Astrocyte of the spinal cord (primary cell): ENCODE measurements at regions not wholly inside any gene's neighbourhood (a gene's known extent, or its start where the extent isn't known, plus 50 kb on each side); places are given as distances from the start of the nearest gene placed in this dataset.

Source experiments
- DNase-seq: peaks from one replicate; pipeline ENCODE4 v3.0.0; 2011; ENCODE audit warnings: low read depth, low spot score
- H3K4me3 ChIP-seq: 2 replicates; pipeline ENCODE4 v1.5.1; 2011; ENCODE audit warnings: low read depth, mild to moderate bottlenecking, low read length, moderate library complexity
- in situ Hi-C: cut with HindIII; loops from 2 replicates; pipeline ENCODE4 v1.10.0; 2017; ENCODE audit warnings: low sequenced_read_pairs
- TF ChIP-seq, protein P1 (sequence below): IDR thresholded peaks from 2 replicates; pipeline ENCODE4 v1.5.1; 2012; ENCODE audit warnings: low read depth, mild to moderate bottlenecking, low read length, inconsistent platforms

DNA sequence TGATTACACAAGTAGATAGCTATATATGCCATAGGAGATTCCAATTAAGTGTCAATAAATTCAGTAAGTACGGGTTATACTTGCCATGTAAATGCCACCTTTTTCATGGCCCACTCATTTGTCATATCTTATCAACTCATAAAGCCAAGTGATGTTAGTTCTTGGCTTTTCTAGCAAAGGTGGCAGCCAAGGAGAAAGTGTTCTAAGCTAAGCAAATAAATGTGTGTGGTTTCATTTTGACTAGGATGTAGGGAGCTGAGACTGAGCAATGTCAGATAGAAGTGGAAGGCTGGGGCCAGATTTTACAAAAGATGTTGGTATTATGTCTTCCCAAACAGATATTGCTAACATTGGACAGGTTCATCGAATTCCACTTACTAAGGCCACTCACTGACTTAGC is 952.0 kb downstream of the SLC4A3 start:
- in situ Hi-C loops: no loop called here
- TF ChIP-seq, protein P1, sequence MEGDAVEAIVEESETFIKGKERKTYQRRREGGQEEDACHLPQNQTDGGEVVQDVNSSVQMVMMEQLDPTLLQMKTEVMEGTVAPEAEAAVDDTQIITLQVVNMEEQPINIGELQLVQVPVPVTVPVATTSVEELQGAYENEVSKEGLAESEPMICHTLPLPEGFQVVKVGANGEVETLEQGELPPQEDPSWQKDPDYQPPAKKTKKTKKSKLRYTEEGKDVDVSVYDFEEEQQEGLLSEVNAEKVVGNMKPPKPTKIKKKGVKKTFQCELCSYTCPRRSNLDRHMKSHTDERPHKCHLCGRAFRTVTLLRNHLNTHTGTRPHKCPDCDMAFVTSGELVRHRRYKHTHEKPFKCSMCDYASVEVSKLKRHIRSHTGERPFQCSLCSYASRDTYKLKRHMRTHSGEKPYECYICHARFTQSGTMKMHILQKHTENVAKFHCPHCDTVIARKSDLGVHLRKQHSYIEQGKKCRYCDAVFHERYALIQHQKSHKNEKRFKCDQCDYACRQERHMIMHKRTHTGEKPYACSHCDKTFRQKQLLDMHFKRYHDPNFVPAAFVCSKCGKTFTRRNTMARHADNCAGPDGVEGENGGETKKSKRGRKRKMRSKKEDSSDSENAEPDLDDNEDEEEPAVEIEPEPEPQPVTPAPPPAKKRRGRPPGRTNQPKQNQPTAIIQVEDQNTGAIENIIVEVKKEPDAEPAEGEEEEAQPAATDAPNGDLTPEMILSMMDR: no peak
- no peak for DNase-seq
- no peak overlapping the region for H3K4me3 ChIP-seq

DNA sequence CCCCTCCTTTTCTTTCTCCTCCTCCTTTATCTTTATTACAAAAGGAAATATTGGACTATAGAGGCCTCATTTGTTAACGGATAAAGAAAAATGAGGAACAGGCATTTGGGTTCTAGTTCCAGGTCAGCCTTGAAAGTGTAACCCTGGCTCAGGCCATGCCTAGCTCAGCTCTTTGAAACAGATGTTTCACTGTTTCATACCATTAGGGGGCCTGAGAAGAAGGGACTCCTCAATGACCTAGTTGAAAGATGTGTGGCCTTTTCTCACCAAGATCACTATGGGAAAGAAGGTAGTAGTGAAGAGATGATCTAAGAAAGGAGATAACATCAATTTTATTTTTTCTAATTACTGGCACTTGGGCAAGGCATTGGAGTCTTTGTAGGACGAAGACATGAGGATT is 952.7 kb downstream of the SLC4A3 start:
- DNase-seq: no peak
- TF ChIP-seq, protein P1: no peak
- no peak overlapping the region for H3K4me3 ChIP-seq
- in situ Hi-C loops: no loop called here

DNA sequence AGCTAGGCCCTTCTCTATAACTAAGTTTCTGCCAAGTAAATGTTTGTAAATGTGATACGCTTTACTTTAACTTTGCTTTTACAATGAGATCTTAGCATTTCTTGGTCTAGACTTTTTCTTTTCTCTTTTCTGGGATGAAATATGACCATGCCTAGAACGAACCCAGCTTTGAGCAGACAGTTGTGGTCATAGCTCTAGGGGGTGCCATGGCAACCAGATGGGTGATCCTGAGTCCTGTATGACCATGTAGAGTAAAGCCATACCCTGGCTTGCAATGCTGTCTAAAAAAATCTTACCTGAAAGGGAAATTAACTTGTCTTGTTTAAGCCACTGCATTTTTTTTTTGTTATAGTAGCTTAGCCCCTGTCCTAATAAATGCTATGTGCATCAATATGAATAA is 956.3 kb downstream of the SLC4A3 start:
- in situ Hi-C loops: no loop called here
- no peak overlapping the region for H3K4me3 ChIP-seq
- TF ChIP-seq, protein P1: no peak
- DNase-seq: no peak

DNA sequence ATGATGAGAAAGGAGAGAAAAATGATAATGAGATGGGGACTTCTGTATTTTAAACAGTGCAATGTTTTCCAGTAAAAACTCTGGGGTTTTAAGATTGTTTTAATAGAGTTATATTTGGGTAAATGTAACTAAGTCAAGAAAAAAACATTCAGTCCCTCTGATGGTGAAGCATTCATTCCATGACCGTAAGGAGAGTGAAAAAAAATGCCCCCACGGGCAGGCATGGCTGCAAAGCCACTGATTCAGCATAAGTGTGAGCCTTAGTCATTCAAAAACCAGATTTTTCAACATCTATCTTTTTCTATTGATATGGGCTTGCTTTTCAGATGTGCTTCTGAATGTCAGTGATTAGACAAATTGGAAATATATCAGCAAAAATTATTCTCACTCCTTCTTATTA is 957.8 kb downstream of the SLC4A3 start:
- DNase-seq: no peak
- in situ Hi-C loops: no loop called here
- TF ChIP-seq, protein P1: no peak
- no peak overlapping the region for H3K4me3 ChIP-seq

DNA sequence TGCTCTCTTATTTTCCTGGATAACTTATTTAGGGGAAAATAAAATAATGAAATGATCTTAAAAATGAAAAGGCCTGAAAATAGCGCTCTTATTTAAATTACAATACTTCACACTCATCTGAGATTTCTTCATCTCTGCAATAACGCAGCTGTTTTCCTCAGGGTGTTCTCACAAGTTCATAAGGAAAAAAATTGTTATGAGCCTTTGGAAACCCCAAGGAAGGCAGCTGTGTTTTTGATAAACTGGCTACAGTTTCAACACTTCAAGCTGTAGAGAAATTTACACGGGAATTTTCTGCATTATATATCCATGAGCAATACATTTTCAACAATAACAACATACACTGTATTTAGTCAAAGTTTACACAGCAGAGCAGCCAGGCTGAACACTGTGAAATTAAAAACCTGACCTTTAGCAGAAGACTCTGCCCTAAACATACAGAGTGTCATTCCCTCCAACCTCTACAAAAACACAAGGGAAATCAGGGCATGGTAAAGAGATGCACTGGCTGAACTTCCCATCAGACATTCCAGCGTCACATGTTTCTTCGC is 959.6 kb downstream of the SLC4A3 start:
- in situ Hi-C loops: no loop called here
- H3K4me3 ChIP-seq: no peak overlapping the region
- TF ChIP-seq, protein P1: no peak
- no peak for DNase-seq

DNA sequence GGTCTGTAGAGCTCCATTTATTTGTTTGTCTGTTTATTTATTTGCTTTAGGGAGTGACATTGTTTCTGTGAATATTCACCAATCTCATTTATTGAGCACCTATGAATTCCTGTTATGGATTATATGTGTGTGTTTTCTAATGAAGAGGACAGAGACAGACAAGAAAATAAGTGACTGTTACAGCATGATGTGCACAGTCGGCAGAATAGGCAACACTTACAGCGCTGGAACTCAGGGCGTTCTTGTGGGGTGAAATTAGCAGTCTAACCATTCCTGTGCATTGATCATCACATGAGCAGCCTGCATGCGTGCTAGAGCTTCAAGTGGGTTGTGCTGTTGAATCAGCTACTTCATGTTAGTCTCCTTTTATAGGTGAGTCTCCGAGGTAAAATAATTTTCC is 960.7 kb downstream of the SLC4A3 start:
- TF ChIP-seq, protein P1: no peak
- in situ Hi-C loops: no loop called here
- DNase-seq: no peak
- no peak overlapping the region for H3K4me3 ChIP-seq

DNA sequence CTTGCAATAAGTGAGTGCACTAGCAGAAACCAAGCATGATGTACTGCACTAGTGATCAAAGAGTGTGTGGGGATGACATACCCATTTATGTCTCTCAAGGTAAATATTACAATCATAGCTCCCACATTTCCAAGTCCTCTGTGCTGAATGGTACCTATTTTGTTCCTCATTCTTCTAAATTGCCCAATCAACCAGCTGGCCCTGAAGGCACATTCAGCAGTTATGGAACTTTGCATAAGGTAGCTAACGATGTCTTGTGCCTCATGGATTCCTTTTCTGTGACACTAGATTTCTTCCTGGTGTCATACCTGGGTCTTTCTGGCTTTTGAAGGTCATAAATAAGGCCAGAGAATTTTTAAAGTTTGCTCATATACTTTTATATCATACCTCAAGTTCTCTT is 963.0 kb downstream of the SLC4A3 start:
- no peak for DNase-seq
- TF ChIP-seq, protein P1: no peak
- H3K4me3 ChIP-seq: no peak overlapping the region
- in situ Hi-C loops: no loop called here
